Activated naive CD8-positive, alpha-beta T cell treated with anti-CD3 and anti-CD28 coated beads, Interleukin-2, amount 10 ng/mL, durations not matched to agents 7 days and 5 days (primary cell): ENCODE measurements at regions not wholly inside any gene's neighbourhood (a gene's known extent, or its start where the extent isn't known, plus 50 kb on each side); places are given as distances from the start of the nearest gene placed in this dataset.

Source experiments
- ATAC-seq: fragments of 150-1000 bp; cut with Tn5 transposase; one replicate; pipeline ENCODE4 v1.10.0; 2021; ENCODE audit warnings: low read depth, moderate library complexity
- POLR2A ChIA-PET: fragments of 350-600 bp; sonication (Branson Sonifier 250); formaldehyde crosslinking; loops from one replicate; lab custom pipeline; 2021; ENCODE audit warnings: antibody characterized with exemption; lab: Charles Lee
- DNase-seq: peaks from one replicate; pipeline ENCODE4 v3.0.0; 2021
- H3K27ac Mint-ChIP-seq: one replicate; pipeline ENCODE4 v1.8.0; 2022; ENCODE audit warnings: mild to moderate bottlenecking, mixed read lengths
- H3K27me3 Mint-ChIP-seq: one replicate; pipeline ENCODE4 v1.8.0; 2022; ENCODE audit warnings: mild to moderate bottlenecking, moderate library complexity, mixed read lengths
- H3K36me3 Mint-ChIP-seq: one replicate; pipeline ENCODE4 v1.8.0; 2021; ENCODE audit warnings: mild to moderate bottlenecking, mixed read lengths
- H3K4me1 Mint-ChIP-seq: one replicate; pipeline ENCODE4 v1.8.0; 2021; ENCODE audit warnings: mixed read lengths
- H3K4me3 Mint-ChIP-seq: one replicate; pipeline ENCODE4 v1.8.0; 2022; ENCODE audit warnings: mild to moderate bottlenecking, moderate library complexity, mixed read lengths
- H3K9me3 Mint-ChIP-seq: one replicate; pipeline ENCODE4 v1.8.0; 2021; ENCODE audit warnings: mixed read lengths

DNA sequence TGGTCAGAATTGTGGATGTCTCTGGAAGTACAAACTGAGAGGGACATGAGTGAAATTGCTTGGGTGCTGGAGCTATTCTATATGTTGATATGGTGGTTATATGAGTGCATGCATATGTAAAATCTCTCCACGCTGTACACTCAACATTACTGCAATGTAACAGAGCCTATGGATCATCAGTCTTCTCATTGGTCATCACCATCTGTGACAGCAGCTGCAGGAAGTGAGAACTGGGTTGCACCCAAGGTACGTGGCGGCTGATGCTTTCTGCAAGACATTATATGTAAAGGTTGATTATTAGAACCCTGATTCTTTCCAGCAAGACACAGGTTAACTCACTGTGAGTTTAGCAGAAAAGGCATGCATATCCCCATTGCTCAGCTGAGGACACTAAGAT, 387.1 kb downstream of the OMA1 start:
- no peak overlapping the region for H3K27ac Mint-ChIP-seq

DNA sequence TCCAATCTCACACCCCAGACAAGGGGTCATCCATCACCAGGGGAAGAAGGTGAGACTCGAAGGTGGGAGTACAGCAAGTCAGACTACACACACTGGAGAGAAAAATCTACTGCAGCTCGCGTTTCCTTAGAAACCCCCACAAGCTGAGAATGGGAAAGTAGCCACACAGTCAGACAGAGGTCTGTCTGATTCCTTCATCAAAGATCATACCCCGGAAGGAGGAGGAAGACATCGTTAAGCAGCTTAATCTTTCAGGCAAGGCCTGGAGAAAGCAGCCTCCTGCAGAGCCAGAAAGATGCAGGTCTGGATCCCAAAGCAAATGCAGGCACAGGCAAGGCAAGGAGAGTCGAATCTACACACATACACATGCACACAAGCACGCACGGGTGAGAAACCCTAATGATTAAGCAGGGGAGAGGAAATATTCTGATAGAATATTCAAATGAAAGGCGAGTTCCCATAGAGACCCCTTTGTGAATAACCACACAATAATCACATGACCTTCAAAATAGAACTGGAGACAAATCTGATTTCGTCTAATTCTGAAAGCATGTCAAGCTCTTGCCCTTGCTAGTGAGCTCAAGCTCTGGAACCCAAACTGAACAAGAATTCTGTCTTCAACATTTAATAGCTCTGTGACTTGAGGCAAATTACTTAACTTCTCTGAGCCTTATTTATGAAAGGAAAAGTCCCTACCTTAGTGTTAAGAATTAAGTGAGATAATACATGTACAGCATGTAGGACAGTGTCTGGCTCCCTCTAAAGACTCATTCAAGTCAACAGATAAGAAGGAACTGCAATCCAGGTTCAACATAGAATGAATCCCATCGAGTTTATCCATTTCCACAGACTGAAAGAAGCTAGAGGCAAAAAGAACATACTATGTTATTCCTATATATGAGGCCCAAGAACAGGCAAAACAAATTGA, 387.8 kb downstream of the OMA1 start:
- no peak for DNase-seq
- Mint-ChIP-seq H3K27ac (no peak overlapping the region), H3K27me3 (no peaks in the 10 kb centered on the region), H3K9me3 (no peaks in the 10 kb centered on the region), H3K4me1 (no peaks in the 10 kb centered on the region), H3K36me3 (no peaks in the 10 kb centered on the region), H3K4me3 (no peak overlapping the region)
- no peak for ATAC-seq
- POLR2A ChIA-PET, result no interaction called here

More for the DNA sequence above, 387.1 kb downstream of the OMA1 start:
- no peaks in the 10 kb centered on the region for H3K4me1 Mint-ChIP-seq
- ATAC-seq (no peak), DNase-seq (no peak)
- no peaks in the 10 kb centered on the region for H3K36me3 Mint-ChIP-seq
- H3K9me3 Mint-ChIP-seq, result no peaks in the 10 kb centered on the region
- no peak overlapping the region for H3K4me3 Mint-ChIP-seq
- POLR2A ChIA-PET, result no interaction called here
- H3K27me3 Mint-ChIP-seq, result no peaks in the 10 kb centered on the region

DNA sequence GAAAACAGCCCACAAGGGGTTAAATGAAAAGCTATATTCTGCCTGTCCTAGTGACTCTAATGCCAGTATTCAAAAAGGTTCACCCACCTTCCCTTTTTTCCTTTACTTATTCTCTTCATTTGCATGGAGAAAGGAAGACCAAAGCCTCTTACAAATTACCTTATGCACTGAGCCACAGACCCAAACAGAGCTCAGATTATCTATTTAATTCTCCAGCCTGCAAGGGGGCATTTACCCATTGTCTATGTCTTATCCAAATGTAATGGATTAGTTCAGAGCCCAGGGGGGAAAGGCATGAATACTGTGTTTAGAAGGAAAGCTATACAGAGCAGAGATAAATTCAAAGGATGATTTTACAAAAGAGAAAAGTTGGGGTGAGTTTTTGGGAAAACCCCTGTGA, 388.5 kb downstream of the OMA1 start:
- Mint-ChIP-seq H3K9me3 (no peaks in the 10 kb centered on the region), H3K36me3 (no peaks in the 10 kb centered on the region), H3K27me3 (no peaks in the 10 kb centered on the region), H3K4me1 (no peaks in the 10 kb centered on the region), H3K27ac (no peak overlapping the region), H3K4me3 (no peak overlapping the region)
- POLR2A ChIA-PET, result no interaction called here
- ATAC-seq (no peak), DNase-seq (no peak)

DNA sequence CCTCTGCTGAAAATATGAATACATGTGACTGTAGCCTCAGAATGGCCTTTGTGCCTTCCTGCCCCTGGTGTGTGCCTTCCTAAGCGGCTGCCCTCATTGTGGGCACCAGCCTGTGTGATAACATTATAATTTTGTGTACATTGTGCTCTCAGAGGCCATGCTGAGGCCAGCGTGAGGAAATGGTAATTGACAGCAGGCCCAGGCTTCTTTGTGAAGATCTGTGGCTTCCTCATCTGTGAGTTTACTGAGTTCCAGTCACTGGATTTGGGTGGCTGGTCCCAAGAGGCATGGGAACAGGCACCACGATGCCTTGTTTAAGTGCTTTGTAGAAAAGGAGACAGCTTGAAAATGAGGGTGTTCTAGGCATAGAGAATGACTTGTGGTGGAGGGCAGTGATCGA, 389.3 kb downstream of the OMA1 start:
- ATAC-seq, result no peak

DNA sequence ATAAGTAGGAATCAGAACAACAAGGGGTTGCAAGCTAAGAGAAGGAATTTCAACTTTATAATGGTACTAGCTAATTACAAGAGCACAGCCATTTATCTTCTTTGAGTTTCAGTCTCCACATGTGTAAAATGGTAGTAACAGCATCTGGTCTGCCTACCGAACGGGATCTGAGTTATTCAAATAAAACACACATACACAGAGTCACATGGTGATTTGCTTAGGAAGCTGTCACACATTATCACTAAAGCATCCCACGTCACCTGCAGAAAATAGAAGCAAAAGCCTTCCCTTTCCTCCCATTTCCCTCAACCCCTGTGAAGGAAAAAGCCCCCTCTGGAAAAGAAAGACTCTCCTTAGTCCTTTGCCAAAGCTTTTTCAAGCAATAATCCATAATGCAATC, 389.7 kb downstream of the OMA1 start:
- H3K36me3 Mint-ChIP-seq, result no peaks in the 10 kb centered on the region
- POLR2A ChIA-PET, result no interaction called here
- no peak overlapping the region for H3K27ac Mint-ChIP-seq
- no peaks in the 10 kb centered on the region for H3K9me3 Mint-ChIP-seq
- no peaks in the 10 kb centered on the region for H3K27me3 Mint-ChIP-seq
- ATAC-seq (no peak), DNase-seq (no peak)
- H3K4me3 Mint-ChIP-seq, result no peak overlapping the region
- no peaks in the 10 kb centered on the region for H3K4me1 Mint-ChIP-seq

More for the DNA sequence above, 389.3 kb downstream of the OMA1 start:
- POLR2A ChIA-PET, result no interaction called here
- DNase-seq, result no peak
- no peaks in the 10 kb centered on the region for H3K4me1 Mint-ChIP-seq
- H3K9me3 Mint-ChIP-seq, result no peaks in the 10 kb centered on the region
- H3K36me3 Mint-ChIP-seq, result no peaks in the 10 kb centered on the region
- H3K27ac Mint-ChIP-seq, result no peak overlapping the region
- H3K4me3 Mint-ChIP-seq, result no peak overlapping the region
- H3K27me3 Mint-ChIP-seq, result no peaks in the 10 kb centered on the region

DNA sequence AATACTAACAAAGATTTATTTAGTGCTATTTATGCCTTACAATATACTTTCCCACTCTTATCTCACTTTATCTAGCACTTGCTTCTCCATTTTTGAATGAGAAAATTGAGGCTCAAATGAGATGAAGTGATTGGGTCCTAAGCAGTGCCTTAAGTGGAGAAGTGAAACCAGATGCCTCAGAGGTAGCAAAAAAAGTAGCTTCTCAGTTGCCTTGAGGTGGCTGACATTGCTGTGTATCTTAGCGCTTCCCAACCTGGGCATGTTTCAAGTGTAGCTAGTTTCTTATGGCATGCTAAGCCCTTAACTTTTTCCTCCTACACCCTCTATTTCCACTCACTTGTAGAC, 390.4 kb downstream of the OMA1 start:
- DNase-seq (no peak), ATAC-seq (no peak)
- H3K4me3 Mint-ChIP-seq, result no peak overlapping the region
- no peak overlapping the region for H3K27ac Mint-ChIP-seq
- no peaks in the 10 kb centered on the region for H3K4me1 Mint-ChIP-seq
- H3K9me3 Mint-ChIP-seq, result no peaks in the 10 kb centered on the region
- no peaks in the 10 kb centered on the region for H3K36me3 Mint-ChIP-seq
- POLR2A ChIA-PET, result no interaction called here
- H3K27me3 Mint-ChIP-seq, result no peaks in the 10 kb centered on the region

DNA sequence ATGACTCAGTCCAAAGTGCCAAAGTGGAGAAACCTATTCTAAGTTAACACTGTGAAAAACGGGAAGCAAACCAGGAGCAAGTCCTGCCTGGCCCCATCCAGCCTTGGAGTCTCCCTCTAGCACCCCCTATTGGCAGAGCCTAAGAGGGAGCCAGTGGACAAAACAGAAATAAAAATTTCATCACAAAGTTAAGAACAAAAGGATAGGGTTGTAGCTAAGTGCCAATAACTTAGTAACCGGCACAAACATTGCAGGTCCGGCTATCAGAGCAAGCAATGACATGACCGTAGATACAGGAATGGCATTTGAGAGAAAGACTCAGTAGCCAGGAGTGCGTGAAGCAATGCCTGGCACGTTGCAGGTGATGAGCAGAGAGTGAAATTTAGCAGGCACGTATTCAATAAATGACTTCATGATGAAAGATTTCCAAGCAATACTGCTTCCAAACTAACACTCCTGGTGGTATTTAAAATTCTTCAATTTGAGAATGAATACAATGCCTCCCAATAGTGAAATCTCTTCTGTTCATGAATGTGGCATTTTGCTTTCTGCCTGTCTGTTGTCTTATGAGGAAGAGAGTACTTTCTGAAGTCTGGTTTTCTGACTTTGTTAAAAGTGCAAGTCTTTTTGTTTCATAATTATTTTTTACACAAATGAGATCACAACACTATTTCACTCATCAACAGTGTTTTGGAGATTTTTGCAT, 391.0 kb downstream of the OMA1 start:
- no peak for ATAC-seq
- no peaks in the 10 kb centered on the region for H3K4me1 Mint-ChIP-seq

DNA sequence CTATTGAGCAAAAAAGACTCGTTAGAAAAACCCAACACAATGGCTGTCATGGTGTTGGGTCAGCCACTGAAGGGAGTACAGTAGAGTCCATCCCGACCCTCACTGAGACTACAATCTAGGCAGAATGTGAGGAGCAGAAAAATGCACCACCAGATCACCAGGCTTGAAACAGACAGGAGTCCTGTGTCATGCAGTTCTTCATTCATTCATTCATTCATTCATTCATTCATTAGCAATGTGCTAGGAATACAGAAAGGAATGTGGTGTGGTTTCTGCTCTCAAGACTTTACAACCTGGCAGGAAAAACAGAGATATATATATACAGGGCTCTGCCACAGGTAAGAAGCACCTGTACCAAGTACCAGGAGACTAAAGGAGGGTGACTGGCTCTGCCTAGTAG, 392.3 kb downstream of the OMA1 start:
- POLR2A ChIA-PET, result no interaction called here
- Mint-ChIP-seq H3K9me3 (no peaks in the 10 kb centered on the region), H3K36me3 (no peaks in the 10 kb centered on the region), H3K27ac (no peak overlapping the region), H3K27me3 (no peaks in the 10 kb centered on the region), H3K4me3 (no peak overlapping the region), H3K4me1 (no peaks in the 10 kb centered on the region)
- no peak for ATAC-seq
- DNase-seq, result no peak

More for the DNA sequence above, 391.0 kb downstream of the OMA1 start:
- no peak for DNase-seq
- H3K27me3 Mint-ChIP-seq, result no peaks in the 10 kb centered on the region
- no peak overlapping the region for H3K27ac Mint-ChIP-seq
- POLR2A ChIA-PET, result no interaction called here
- no peak overlapping the region for H3K4me3 Mint-ChIP-seq
- no peaks in the 10 kb centered on the region for H3K9me3 Mint-ChIP-seq
- no peaks in the 10 kb centered on the region for H3K36me3 Mint-ChIP-seq

DNA sequence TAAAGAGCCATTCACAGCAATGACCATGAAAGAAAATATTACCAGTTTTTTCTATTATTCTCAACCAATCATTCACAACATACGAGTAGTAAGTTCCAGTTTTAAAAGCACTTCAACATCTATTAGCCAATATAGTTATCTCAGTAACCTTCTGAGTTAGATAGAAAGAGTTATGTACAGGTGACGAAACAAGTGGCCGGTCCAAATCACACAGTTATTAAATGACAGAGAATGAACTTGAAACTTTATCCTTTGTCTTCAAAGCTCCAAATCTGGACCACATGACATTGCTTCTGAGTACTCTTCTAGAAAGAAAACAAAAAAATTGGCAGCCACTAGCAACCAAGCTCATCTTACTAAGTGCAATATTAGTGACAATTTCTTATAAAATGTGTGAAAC, 393.8 kb downstream of the OMA1 start:
- DNase-seq (no peak), ATAC-seq (no peak)
- Mint-ChIP-seq H3K36me3 (no peaks in the 10 kb centered on the region), H3K27me3 (no peaks in the 10 kb centered on the region), H3K4me3 (no peak overlapping the region), H3K4me1 (no peaks in the 10 kb centered on the region), H3K27ac (no peak overlapping the region), H3K9me3 (peaks cover 3% of the 10 kb centered on the region)
- POLR2A ChIA-PET, result no interaction called here

DNA sequence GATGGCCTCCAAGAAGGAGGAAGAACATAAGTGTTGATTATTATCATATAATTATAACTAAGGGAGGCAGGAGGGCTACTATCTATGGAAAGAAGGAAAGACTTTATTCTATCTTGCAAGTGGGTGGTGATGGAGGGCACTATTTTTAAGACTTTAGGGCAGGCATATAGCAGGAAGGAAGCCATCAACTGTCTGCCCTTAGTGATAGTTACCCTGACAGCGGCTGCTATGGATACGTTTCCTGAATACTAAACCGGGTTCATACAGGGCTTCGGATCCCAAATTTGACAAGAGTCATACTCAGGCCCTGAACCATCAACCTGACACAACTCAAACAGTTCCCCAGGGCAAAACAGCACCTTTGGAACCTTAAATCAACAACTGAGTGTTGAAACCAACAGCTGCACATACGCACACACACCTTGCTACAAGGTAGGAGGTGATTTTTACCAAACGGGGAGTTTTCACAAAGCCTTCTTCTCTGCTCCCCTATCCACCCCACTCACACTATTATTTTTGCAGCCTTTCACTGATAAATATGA, 397.2 kb downstream of the OMA1 start:
- peaks cover 5% of the 10 kb centered on the region for H3K9me3 Mint-ChIP-seq
- POLR2A ChIA-PET, result no interaction called here
- no peak overlapping the region for H3K27ac Mint-ChIP-seq
- DNase-seq (no peak), ATAC-seq (no peak)
- no peaks in the 10 kb centered on the region for H3K4me1 Mint-ChIP-seq
- no peaks in the 10 kb centered on the region for H3K36me3 Mint-ChIP-seq
- H3K4me3 Mint-ChIP-seq, result no peak overlapping the region
- no peaks in the 10 kb centered on the region for H3K27me3 Mint-ChIP-seq

DNA sequence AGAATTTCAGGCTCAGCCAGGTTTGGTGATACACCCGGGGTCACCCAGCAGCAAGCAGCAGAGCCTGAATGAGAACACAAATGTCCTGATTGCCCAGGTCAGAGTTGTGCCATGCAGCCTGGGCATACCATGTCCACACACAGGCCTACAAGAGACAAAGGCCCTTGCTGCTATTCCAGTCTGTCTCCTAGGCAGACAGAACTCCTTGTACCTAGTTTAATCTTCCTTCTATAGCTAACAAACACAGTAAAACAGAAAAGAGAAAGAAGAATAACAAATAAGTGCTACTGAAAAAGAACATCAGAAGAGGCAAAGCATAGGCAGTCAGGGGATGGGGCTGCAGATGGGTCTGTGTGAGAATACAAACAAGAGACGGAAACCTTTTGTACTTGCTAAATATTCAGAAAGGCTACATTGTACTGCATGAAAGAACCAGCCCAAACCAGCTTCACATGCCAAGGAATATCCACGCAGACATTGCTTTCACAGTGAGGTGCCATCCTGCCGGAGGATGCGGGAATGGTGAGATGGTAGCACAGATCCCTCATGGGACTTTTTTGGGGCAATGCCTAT, 401.7 kb downstream of the OMA1 start:
- peaks cover 10% of the 10 kb centered on the region for H3K9me3 Mint-ChIP-seq
- no peak for ATAC-seq
- H3K36me3 Mint-ChIP-seq, result no peaks in the 10 kb centered on the region
- no peak for DNase-seq
- H3K27me3 Mint-ChIP-seq, result peaks cover 2% of the 10 kb centered on the region
- no peak overlapping the region for H3K27ac Mint-ChIP-seq
- no peak overlapping the region for H3K4me3 Mint-ChIP-seq
- no peaks in the 10 kb centered on the region for H3K4me1 Mint-ChIP-seq
- POLR2A ChIA-PET, result no interaction called here

DNA sequence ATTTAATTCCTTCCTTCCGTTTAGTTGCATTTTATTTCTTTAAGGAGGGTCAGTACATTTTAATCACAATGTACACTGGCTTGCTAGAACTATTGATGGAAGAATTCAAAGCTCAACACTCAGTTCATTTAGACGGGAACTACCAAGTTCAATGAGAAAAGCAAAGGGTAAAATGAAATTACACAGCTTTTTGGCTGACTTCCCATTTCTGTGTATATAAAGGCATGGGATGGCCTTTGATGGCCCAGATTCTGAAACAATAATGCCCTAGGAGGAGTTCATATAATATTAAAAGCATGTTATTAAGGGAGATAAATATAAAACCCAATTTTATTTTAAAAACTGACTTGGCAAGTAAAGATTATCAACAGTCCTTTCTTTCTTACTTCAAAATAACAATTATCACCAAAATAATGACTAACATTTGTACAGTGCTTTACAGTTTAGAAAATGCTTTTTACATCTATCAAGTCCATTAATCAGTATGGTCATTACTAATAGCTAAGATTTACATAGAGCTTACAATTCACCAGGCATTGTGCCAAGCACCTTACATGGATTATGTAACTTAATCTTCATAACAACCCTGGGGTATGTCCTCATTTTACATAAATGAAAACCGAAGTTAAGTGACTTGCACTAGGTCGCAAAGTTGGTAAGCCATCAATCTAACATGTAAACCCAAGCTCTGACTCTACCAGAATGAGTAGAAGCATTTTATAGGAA, 402.4 kb downstream of the OMA1 start:
- peaks cover 2% of the 10 kb centered on the region for H3K27me3 Mint-ChIP-seq
- DNase-seq (no peak), ATAC-seq (no peak)
- H3K36me3 Mint-ChIP-seq, result no peaks in the 10 kb centered on the region
- H3K4me3 Mint-ChIP-seq, result no peak overlapping the region
- no peak overlapping the region for H3K27ac Mint-ChIP-seq
- H3K4me1 Mint-ChIP-seq, result no peaks in the 10 kb centered on the region
- POLR2A ChIA-PET, result no interaction called here
- H3K9me3 Mint-ChIP-seq, result peaks cover 11% of the 10 kb centered on the region

DNA sequence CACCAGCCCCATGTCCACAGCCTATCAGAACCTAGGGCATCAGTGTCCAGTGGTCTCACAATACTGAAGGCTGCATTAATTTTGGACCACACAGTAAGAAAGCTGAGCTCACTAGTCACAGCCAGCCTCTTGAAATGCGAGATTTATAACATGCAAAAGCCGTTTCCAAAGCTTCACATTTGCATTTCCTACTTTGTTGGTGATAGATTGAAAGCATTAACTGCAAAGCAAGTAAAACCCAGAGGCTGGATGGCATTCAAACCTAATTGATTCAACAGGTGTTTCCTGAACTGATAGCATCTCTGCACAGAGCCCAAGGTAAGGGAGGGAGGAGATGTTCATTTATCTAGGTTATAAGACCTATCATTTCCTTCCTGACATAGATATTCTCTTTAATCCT, 410.1 kb downstream of the OMA1 start:
- ATAC-seq (no peak), DNase-seq (no peak)
- POLR2A ChIA-PET, result no interaction called here
- H3K27ac Mint-ChIP-seq, result no peak overlapping the region
- H3K4me1 Mint-ChIP-seq, result no peaks in the 10 kb centered on the region
- no peaks in the 10 kb centered on the region for H3K27me3 Mint-ChIP-seq
- H3K4me3 Mint-ChIP-seq, result no peak overlapping the region
- H3K9me3 Mint-ChIP-seq, result peaks cover 34% of the 10 kb centered on the region
- H3K36me3 Mint-ChIP-seq, result peaks cover 1% of the 10 kb centered on the region
